HG02981 (cell line): ENCODE measurements at regions not wholly inside any gene's neighbourhood (a gene's known extent, or its start where the extent isn't known, plus 50 kb on each side); places are given as distances from the start of the nearest gene placed in this dataset.

Experiments
- ATAC-seq: cut with Tn5 transposase; IDR thresholded peaks from one replicate; pipeline ENCODE4 v1.9.1; 2021; ENCODE audit warnings: mild to moderate bottlenecking, moderate library complexity; ENCODE audit not compliant: unreplicated experiment

DNA sequence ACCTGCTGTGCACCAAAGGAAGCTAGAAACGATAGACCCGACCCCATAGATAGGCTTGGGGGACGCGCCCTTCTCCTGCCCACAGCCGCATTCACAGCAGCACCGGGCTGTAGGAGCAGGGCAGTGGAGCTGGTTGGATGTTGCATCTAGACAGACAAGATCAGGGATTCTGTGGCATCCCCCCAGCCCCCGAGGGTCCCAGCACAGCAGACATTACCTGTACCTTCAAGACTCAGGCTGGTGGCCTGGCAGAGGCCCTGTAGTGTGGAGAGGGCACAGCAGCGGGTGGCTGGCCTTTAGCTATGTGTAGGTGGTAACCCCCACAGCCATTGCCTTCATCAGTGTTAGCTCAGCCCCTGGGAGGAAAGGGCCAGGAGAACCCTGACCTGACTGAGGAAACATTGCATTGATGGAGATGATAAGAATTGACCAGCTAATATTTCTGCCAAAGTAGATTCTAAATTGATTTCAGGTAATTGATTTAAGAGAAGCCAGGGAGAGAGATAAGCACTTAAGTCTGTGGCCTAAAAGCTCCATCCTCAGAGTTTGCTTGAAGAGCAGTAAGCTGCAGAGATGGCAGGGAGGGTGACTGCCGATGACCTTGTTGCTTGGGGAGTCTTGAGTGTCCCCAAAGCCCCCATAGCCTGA lies 269.4 kb downstream of the TLE3 start:
- no peak for ATAC-seq

DNA sequence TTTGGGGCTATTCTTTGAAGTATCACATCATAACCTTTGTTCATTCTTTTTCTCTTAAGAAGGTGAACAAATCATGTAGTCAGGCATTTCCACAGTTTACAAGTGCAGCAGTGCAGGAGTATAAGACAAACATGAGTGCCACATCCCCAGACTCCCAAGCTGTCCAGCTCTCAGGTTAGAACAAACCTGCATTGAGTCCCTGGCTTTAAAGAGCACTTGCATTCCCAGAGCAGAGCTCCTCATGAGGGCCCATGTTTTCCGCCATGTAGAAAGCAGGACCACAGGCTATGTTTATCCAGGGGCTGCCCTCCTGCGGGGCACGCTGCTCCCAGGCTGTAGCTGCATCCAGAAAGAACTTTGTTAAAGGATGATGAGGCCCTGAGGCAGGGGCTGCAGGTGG lies 267.7 kb downstream of the TLE3 start:
- no peak for ATAC-seq

- no peak for ATAC-seq
Observed at GRCh38 chr15:69830430-69830829, 267.3 kb downstream of the TLE3 start.

DNA sequence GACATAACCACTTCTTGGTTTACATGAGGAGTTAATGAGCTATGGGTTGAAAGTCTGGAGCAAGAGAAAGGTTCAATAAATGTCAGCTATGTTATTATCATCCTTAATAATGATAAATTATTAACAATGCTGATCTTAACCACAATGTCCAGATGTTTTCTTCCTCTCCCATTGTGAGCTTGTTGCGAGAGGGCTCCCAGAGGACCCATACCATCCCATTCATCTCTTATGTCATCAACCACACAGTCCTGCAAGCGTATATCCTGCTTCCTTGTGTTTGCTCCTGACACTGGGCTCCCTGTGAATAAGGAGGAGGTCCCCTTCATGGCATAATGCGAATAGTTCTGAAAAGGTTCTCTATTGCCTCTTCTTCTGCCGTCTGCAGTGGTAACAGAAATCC lies 266.8 kb downstream of the TLE3 start:
- ATAC-seq, result no peak

DNA sequence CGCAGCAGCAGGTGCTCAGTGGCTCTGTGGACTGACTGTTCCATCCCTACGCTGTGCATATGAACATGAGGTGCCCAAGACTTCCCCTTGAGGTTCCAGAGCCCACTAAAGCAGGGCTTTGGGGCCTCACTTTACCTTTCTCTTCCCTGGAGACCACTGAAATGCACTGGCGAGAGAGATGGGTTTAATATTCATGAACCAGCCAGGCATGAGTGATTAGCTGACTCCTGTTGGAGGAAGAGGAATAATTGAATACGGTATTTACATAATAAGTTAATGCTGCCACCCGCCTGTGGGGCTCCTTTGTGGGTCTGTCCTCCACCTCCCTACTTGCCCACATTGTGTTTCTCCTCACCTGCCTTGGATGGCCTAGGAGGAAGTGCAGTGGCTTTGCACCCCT lies 263.4 kb downstream of the TLE3 start:
- ATAC-seq, result no peak

GRCh38 chr15:69834761-69835160 lies 263.0 kb downstream of the TLE3 start:
- ATAC-seq, result no peak

DNA sequence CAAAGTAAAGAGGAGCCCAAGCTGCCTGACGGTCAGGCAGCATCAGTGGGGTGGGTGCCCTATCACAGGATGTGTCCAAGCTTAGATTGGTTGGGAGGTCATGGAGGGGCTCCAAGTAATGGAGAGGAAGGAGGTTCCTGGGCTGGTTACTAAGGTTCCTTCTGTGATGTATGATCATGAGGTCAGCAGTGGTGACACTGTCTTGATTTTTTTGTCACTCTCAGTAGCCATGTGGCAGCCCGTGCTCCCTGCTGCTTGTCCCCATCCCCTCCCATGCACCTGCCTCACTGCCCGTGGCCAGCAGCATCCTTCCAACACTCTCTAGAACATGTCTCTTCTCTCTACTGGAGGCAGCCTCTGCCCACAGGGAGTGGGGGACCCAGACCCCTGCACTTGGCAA lies 261.7 kb downstream of the TLE3 start:
- ATAC-seq, result no peak

DNA sequence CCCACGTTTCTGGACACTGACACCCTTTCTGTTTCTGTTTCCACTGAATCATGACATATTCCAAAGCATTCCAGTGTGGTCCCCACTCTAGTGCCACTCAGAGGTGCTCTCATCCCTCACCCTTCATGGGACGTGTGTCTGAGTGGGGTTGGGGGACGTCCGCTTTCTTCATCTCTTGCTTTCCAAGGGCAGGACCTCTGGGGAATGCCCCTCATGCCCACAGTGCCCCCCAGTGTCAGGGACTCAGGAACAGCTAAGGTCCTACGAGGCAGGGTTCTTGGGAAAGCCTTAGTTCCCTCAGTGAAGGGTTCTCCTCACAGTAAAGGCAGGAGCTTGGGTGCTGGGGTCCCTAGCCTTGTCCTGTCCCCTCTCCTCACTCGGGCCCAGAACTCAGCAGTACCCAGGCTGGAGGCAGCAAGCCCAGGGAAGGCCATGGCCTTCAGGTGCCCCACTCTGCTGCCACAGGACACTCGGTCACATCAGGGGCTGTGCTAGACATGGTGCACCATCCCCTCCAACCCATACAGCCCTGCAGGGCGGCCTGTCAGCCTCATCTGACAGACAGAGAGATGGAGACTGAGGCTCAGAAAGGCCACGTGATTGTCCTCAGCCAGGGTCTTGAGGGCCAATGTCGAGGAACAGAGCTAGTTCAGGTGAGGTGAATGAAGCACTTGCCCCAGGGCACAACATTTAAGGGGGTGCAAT lies 261.0 kb downstream of the TLE3 start:
- no peak for ATAC-seq

DNA sequence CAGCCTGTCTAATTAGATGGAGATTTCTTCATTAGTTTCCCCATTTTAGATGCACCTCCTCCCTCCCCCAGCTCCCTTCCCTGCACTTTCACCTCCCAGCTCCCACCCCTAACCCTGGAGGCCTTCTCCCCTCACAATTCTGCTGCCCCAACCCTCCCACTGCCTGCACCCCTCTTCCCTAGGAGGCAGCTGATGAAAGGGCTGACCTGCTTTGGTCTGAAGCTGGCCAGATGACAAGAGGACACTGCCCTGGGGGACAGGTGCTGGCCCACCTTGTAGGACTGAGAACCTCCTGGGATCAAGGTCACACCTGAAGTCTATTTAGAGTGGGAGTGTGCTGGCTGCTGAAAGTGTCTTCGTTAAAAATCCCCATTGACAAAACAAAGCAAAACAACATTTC lies 259.4 kb downstream of the TLE3 start:
- no peak for ATAC-seq

- no peak for ATAC-seq
Observed at GRCh38 chr15:69838994-69839393, 258.7 kb downstream of the TLE3 start.

DNA sequence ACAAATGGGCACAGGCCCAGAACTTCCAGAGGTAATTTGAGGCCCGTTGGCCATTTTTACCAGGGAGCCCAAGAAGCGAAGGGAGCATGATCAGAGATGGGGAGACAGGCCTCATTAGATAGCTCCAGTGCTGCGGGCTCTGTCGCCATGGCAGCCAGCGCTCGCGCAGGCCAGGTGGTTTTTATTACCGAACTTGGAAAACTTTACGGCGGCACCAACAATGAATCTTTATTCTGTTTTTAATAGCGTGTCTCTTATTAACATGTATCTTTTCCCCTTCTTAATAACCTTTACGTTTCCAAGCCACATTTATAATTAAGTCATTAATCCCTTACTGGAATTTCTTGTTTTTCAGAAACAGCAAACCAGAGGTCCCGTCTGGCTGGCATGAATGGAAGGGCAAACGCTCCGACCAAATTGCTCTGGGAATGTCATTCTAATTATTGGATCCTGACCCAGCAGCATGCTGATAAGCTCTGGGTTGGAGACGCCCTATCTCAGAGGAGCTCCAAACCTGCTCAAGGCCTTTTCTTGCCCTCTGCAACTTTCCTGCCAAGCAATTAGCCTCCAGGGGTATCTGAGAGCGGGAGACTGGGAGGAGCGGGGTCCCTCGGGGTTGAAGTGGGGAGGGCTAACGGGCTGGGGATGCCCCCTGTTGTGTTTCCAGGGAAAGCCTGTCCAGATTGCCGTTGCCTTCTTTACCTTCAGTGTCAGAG lies 256.4 kb downstream of the TLE3 start:
- ATAC-seq, result no peak

GRCh38 chr15:69842851-69843250 lies 254.9 kb downstream of the TLE3 start:
- no peak for ATAC-seq

DNA sequence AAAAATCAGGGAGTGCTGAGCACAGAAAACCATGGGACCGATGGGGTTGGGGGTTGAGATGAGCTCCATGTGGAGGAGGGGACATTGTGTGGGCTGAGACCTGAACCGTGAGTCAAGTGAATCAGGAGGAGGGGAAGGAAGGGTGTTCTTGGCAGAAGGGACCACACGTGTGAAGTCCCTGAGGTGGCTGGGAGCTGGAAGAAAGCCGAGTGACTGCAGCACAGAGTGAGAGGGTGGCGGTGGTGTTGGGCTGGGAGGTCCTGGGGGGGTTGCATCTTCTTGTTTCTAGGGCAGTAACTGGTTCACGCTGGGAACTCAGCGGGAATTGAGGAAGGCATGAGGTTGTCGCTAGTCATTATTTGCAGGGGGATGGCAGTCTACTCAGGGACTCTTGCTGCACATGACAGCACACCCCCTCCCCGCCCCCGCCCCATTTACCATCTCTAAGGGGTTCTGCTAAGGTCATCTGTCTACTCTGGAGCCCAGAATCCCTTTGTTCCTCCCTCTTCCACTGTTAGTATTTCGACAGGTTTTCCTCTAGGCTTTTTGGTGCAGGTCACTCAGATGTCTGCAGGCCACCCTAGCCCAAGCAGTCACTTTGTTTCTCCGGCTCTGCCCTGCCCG lies 254.3 kb downstream of the TLE3 start:
- no peak for ATAC-seq

DNA sequence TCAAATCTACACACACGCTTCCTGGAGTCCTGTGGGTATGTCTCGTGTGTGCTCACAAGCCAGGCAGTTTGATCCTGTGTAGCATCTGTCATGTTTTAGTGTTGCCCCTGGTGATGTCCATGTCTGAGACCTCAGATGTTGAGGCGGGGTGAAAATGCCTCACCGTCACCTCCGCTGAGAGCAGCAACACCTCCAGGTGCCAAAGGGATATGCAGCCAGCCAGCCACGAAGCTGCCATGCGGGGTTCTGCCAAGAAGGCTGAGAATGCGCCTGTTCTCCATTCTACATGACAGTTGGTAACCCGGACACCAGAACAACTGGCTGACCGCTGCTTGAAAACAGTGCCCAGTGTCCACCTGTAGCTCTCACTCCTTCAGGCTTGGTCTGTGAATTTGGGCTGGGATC lies 253.8 kb downstream of the TLE3 start:
- no peak for ATAC-seq

DNA sequence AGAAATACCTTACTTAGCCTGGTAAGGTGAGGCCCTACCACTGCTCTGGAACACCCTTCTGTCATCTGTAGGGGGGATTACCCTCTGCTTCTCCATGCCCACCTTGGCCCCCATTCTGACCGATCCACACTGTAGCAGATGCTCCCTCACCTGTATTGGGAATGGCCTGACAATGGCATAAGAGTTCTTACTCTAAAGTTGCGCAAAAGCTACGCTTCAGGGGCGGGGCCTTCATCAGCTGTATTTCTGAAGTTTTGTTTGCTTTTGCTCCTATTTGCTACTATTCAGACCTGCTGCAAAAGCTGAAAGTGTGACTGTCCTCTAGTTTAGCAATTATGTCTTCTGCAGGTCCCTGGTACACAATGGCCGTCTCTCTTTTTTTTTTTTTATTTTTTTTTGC lies 252.6 kb downstream of the TLE3 start:
- ATAC-seq, result no peak

GRCh38 chr15:69847625-69848024 lies 250.1 kb downstream of the TLE3 start:
- no peak for ATAC-seq

DNA sequence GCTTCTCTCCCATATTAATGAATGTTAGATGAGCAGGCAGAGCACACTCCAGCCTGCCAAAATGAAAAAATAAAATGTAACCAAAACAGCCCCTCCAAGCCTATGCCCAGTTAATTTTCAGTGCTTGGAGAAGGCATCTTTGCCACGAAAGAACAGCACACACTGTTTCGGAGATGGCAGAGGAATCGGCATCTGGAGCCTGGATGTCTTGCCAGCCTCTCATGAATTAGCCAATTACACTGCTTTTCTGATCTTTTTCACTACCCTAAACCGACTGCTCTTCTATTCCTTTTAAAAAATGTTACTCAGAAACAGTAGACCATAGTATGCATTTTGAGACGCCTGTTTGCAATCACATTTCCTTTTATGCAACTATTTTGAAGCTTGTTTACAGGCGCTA lies 249.6 kb downstream of the TLE3 start:
- ATAC-seq, result no peak

DNA sequence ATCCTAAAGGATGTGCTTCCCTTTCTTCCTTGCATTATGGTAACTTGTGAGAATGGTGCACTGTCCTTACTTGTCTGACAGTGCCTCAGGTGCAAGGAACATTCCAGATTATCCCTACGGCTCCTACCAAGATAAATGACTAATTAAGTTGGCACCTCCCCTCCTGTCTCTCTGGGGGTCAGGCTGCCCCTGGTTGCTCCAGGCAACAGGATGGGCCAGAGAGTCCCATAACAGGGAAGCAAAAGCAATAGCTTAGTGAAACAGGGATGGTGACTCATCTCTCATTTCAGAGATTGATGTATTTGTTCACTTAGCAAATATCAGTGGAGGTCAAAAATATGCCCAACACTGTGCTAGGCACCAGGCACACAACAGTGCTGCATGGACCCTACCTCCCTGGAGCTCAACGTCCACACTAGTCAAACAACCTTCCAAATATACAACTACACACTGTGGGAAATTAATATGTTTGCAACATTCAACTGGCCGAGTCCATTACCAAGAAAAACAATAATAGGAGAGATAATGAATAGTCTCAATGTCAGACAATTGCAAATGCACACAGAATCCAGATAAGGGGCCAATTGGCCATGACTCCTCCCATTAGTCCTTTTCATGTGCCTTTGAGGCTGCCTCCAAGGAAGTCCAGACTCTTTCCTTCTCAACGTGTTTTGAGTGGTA lies 249.0 kb downstream of the TLE3 start:
- ATAC-seq, result no peak

GRCh38 chr15:69849232-69849610 lies 248.5 kb downstream of the TLE3 start:
- ATAC-seq, result no peak

DNA sequence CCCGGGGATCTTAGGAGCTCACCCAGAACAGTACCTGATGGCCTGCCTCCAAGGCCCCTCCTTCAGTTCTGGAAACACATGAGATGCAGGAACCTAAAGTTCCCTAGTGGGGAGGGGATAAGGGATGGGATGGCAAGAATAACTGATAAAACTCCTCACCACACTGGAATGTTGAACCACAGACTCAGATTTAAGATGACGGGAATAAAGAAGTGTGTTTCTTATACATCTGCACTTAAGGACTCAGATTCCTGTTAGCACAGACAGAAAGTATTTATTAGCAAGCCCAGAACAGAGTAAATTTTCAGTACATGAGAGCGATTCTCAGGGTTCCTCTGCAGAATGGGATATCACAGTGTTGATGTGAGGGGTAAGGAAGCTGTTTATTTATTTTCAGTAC lies 245.2 kb downstream of the TLE3 start:
- no peak for ATAC-seq

GRCh38 chr15:69852916-69853315 lies 244.8 kb downstream of the TLE3 start:
- no peak for ATAC-seq
